Neutrophil (primary cell): ENCODE measurements at regions not wholly inside any gene's neighbourhood (a gene's known extent, or its start where the extent isn't known, plus 50 kb on each side); places are given as distances from the start of the nearest gene placed in this dataset.

Experiments used
- H3K27ac ChIP-seq: fragments of 200-600 bp; sonication (generic); 2 replicates; pipeline ENCODE4 v1.5.1; 2016; ENCODE audit warnings: mild to moderate bottlenecking, moderate library complexity
- H3K27me3 ChIP-seq: fragments of 200-600 bp; sonication (generic); 2 replicates; pipeline ENCODE4 v1.6.0; 2016; ENCODE audit warnings: mild to moderate bottlenecking
- H3K36me3 ChIP-seq: fragments of 200-600 bp; sonication (generic); 2 replicates; pipeline ENCODE4 v1.5.1; 2017
- H3K4me1 ChIP-seq, 2 experiments: fragments of 200-600 bp in 1 of 2; sonication (generic) in 1 of 2; 1 replicate in 1 of 2; 2 replicates in 1 of 2; pipeline versions ENCODE4 v1.5.1 to v1.6.1; 2013 to 2016; ENCODE audit warnings: low read depth in 1 of 2, low read length in 1 of 2, mild to moderate bottlenecking in 1 of 2, moderate library complexity in 1 of 2; ENCODE audit not compliant: control insufficient read depth in 1 of 2, insufficient read depth in 1 of 2
- H3K4me3 ChIP-seq, 2 experiments: fragments of 200-600 bp in 1 of 2; sonication (generic) in 1 of 2; 1 replicate in 1 of 2; 2 replicates in 1 of 2; pipeline ENCODE4 v1.5.1; 2013 to 2016; ENCODE audit warnings: low read depth in 1 of 2, low read length in 1 of 2, mild to moderate bottlenecking in 1 of 2, moderate library complexity in 1 of 2
- H3K9me3 ChIP-seq: fragments of 200-600 bp; sonication (generic); 2 replicates; pipeline ENCODE4 v1.5.1; 2016
- TF ChIP-seq, protein P1 (sequence below): fragments of 200-600 bp; sonication (generic); IDR thresholded peaks from 2 replicates; pipeline ENCODE4 v1.5.1; 2016; ENCODE audit warnings: antibody characterized with exemption

DNA sequence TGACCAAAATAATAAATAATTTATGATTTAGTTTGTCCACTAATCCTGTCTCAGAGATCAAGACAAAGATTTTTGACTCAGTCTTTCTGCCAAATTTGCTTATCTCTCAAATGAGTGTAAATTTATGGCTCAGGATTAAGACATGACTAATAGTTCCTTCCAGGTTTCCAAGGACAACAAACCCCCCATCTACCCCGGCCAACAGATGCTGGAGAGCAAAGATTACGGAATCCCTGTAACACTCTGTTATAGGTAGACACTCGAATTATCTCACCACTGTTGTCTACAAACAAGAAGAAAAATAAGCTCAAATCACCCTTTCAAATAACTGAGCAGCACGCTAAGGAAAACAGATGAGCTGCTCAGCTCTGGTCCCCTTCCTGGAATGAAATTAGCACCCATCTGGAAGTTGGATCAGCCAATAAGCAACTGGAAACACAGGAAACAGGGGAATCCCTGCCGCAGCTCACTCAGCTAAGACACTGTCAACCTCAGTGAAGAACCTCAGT lies 56.8 kb upstream of the SVIL start:
- Histone ChIP-seq H3K9me3 (no peaks in the 10 kb centered on the region), H3K27ac (peak overlapping the region; percentile 49), H3K4me3 (no peak overlapping the region), H3K4me1 (peaks cover 43 to 53% of the 10 kb centered on the region in 2 experiments), H3K36me3 (no peaks in the 10 kb centered on the region), H3K27me3 (no peaks in the 10 kb centered on the region)
- TF ChIP-seq, protein P1, sequence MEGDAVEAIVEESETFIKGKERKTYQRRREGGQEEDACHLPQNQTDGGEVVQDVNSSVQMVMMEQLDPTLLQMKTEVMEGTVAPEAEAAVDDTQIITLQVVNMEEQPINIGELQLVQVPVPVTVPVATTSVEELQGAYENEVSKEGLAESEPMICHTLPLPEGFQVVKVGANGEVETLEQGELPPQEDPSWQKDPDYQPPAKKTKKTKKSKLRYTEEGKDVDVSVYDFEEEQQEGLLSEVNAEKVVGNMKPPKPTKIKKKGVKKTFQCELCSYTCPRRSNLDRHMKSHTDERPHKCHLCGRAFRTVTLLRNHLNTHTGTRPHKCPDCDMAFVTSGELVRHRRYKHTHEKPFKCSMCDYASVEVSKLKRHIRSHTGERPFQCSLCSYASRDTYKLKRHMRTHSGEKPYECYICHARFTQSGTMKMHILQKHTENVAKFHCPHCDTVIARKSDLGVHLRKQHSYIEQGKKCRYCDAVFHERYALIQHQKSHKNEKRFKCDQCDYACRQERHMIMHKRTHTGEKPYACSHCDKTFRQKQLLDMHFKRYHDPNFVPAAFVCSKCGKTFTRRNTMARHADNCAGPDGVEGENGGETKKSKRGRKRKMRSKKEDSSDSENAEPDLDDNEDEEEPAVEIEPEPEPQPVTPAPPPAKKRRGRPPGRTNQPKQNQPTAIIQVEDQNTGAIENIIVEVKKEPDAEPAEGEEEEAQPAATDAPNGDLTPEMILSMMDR: no peak

DNA sequence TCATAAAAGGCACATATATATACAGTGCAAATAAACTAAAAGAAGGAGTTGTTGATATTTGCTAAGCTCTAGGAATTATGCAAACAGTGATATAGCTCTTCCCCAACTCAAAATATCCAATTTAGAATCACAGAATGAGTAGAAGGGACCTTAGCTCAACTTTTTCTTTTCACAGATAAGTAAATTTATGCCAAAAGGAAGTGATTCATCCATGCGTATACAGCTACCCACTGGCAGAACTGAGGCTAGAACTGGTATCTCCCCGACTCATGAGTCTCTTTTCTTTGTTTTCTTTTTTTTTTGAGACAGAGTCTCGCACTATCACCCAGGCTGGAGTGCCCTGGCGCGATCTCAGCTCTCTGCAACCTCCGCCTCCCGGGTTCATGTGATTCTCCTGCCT lies 54.2 kb upstream of the SVIL start:
- peaks cover 13% of the 10 kb centered on the region for H3K36me3 ChIP-seq
- H3K4me3 ChIP-seq: peak overlapping the region in 1 of 2 experiments; percentile 38
- H3K27ac ChIP-seq: peak overlapping the region; percentile 96

DNA sequence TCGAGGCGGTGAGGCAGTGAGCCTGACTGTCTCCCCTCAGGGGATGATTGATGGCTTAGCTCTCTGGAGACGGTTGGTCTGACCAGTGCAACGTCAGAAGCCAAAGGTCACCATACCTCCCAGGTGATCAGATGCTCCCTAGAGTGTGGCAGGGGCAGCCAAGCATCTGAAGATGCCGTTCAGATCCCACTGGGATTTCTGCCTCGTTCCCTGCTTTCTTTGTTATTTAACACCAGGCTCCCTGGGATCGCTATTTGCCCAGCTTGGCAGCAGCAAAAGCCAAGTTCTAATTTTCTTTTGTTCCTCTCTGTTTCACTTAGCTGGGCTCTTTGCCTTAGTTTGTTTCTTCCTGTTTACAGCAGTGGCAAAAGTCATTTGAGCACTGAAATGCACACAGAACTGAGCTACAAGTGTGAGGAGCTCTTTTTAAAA lies 53.5 kb upstream of the SVIL start:
- H3K27ac ChIP-seq: peak overlapping the region; percentile 96
- no peaks in the 10 kb centered on the region for H3K9me3 ChIP-seq
- peak overlapping the region; percentile 38 to 46 for H3K4me3 ChIP-seq

More for the DNA sequence above, 54.2 kb upstream of the SVIL start:
- H3K4me1 ChIP-seq: peaks cover 69 to 80% of the 10 kb centered on the region in 2 experiments
- TF ChIP-seq, protein P1: no peak
- no peaks in the 10 kb centered on the region for H3K27me3 ChIP-seq
- H3K9me3 ChIP-seq: no peaks in the 10 kb centered on the region

DNA sequence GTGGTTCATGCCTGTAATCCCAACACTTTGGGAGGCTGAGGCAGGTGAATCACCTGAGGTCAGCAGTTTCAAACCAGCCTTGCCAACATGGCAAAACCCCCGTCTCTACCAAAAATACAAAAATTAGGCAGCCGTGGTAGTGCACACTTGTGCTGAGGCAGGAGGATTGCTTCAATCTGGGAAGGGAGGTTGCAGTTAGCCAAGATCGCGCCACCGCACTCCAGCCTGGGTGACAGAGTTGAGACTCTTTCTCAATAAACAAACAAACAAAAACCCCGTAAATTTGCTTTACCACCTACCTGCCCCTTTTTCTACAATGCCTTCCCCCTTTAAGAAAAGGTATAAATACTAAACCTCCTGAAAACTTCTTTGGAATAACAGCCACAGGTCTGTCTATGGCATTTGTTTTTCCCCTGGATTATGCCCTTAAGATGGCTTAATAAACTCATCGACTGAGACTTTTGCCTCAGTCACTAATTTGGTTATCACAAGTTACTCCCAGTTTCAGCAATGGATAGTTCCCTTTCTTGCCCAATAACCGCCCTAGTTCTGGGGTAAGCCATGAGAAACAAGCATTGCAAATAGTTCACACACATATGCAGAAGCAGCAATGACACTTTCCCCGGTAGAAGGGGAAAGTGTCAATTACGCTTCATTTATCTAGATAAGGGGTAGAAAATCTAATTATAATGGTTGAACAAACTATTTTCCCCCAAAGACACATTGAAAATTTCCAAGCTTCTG lies 52.8 kb upstream of the SVIL start:
- peak overlapping the region; percentile 38 to 46 for H3K4me3 ChIP-seq
- H3K27ac ChIP-seq: peak overlapping the region; percentile 96
- H3K9me3 ChIP-seq: no peaks in the 10 kb centered on the region
- H3K27me3 ChIP-seq: no peaks in the 10 kb centered on the region
- H3K36me3 ChIP-seq: peaks cover 13% of the 10 kb centered on the region
- peaks cover 73 to 81% of the 10 kb centered on the region in 2 experiments for H3K4me1 ChIP-seq
- TF ChIP-seq, protein P1: no peak

More for the DNA sequence above, 53.5 kb upstream of the SVIL start:
- TF ChIP-seq, protein P1: no peak
- Histone ChIP-seq H3K27me3 (no peaks in the 10 kb centered on the region), H3K4me1 (peaks cover 73 to 81% of the 10 kb centered on the region in 2 experiments), H3K36me3 (peaks cover 13% of the 10 kb centered on the region)

- no peaks in the 10 kb centered on the region for H3K27me3 ChIP-seq
- TF ChIP-seq, protein P1: no peak
- no peak overlapping the region for H3K4me3 ChIP-seq
- no peaks in the 10 kb centered on the region for H3K9me3 ChIP-seq
- peak overlapping the region; percentile 96 for H3K27ac ChIP-seq
- H3K36me3 ChIP-seq: peaks cover 13% of the 10 kb centered on the region
- peaks cover 94 to 97% of the 10 kb centered on the region in 2 experiments for H3K4me1 ChIP-seq
Measured at GRCh38 chr10:29685506-29685905, 50.7 kb upstream of the SVIL start.
